T-cell (primary cell): ENCODE measurements at regions not wholly inside any gene's neighbourhood (a gene's known extent, or its start where the extent isn't known, plus 50 kb on each side); places are given as distances from the start of the nearest gene placed in this dataset.

Experiments
- ATAC-seq, 4 experiments: fragments of 200-7000 bp in 3 of 4; fragments of 150-1000 bp in 1 of 4; cut with Tn5 transposase; replicated peaks in 1 of 4; 1 replicate in 3 of 4; 2 replicates in 1 of 4; pipeline ENCODE4 v1.10.0; 2021; ENCODE audit warnings: moderate library complexity in 3 of 4, mild to moderate bottlenecking in 2 of 4, moderate number of reproducible peaks in 1 of 4
- CTCF ChIA-PET, 2 donors: fragments of 300-600 bp; sonication (Branson Sonifier 250); formaldehyde crosslinking; loops; one replicate each; lab custom pipeline; 2022; ENCODE audit warnings: antibody characterized with exemption in 2 of 2; lab: Charles Lee
- POLR2A ChIA-PET, 2 donors: fragments of 300-600 bp; sonication (Branson Sonifier 250); formaldehyde crosslinking; loops; one replicate each; lab custom pipeline; 2022; ENCODE audit warnings: antibody characterized with exemption in 2 of 2; lab: Charles Lee
- DNase-seq, 35 experiments: peaks; one replicate each; pipeline versions ENCODE4 v3.0.0 to v3.0.0-alpha.2; 2013 to 2023
- H3K27ac ChIP-seq: one replicate; pipeline ENCODE4 v1.5.1; 2013; ENCODE audit warnings: low read length
- H3K27me3 ChIP-seq, 2 experiments: replicated peaks in 1 of 2; 1 replicate in 1 of 2; 2 replicates in 1 of 2; pipeline versions ENCODE4 v1.6.1 to v1.7.0; 2013; ENCODE audit warnings: low read length in 1 of 2, mixed read lengths in 1 of 2; ENCODE audit not compliant: control insufficient read depth in 2 of 2, insufficient read depth in 2 of 2; ENCODE audit errors: extremely low read depth in 1 of 2
- H3K36me3 ChIP-seq, 2 donors: 1 replicate in 1 of 2; 2 replicates in 1 of 2; pipeline versions ENCODE4 v1.6.1 to v1.7.0; 2013; ENCODE audit warnings: low read length in 1 of 2; ENCODE audit not compliant: control insufficient read depth in 2 of 2, insufficient read depth in 1 of 2; ENCODE audit errors: extremely low read depth in 1 of 2
- H3K4me1 ChIP-seq, 2 experiments: 1 replicate in 1 of 2; 2 replicates in 1 of 2; pipeline versions ENCODE4 v1.6.1 to v1.7.0; 2013; ENCODE audit warnings: low read length in 2 of 2, mixed read lengths in 1 of 2; ENCODE audit not compliant: insufficient read depth in 2 of 2, control insufficient read depth in 1 of 2; ENCODE audit errors: extremely low read depth in 1 of 2
- H3K4me3 ChIP-seq, 2 donors: 1 replicate in 1 of 2; 2 replicates in 1 of 2; pipeline versions ENCODE4 v1.5.1 to v1.7.0; 2013; ENCODE audit warnings: mild to moderate bottlenecking in 2 of 2, low read length in 1 of 2, moderate library complexity in 1 of 2; ENCODE audit not compliant: control insufficient read depth in 1 of 2; ENCODE audit errors: extremely low read depth in 1 of 2
- H3K9me3 ChIP-seq: 2 replicates; pipeline ENCODE4 v1.7.0; 2013
- H3K27ac Mint-ChIP-seq, 2 donors: one replicate each; pipeline ENCODE4 v1.8.0; 2020 to 2021; ENCODE audit warnings: mild to moderate bottlenecking in 2 of 2, mixed read lengths in 2 of 2
- H3K27me3 Mint-ChIP-seq, 2 donors: one replicate each; pipeline ENCODE4 v1.8.0; 2021 to 2022; ENCODE audit warnings: mixed read lengths in 2 of 2
- H3K36me3 Mint-ChIP-seq: one replicate; pipeline ENCODE4 v1.8.0; 2021; ENCODE audit warnings: mixed read lengths
- H3K4me1 Mint-ChIP-seq, 3 donors: one replicate each; pipeline ENCODE4 v1.8.0; 2020 to 2022; ENCODE audit warnings: mixed read lengths in 3 of 3, mild to moderate bottlenecking in 1 of 3
- H3K4me3 Mint-ChIP-seq, 3 donors: one replicate each; pipeline ENCODE4 v1.8.0; 2020 to 2022; ENCODE audit warnings: mild to moderate bottlenecking in 3 of 3, mixed read lengths in 3 of 3, moderate library complexity in 3 of 3
- H3K9me3 Mint-ChIP-seq, 3 donors: one replicate each; pipeline ENCODE4 v1.8.0; 2020 to 2022; ENCODE audit warnings: mixed read lengths in 3 of 3
- WGBS: methylation state at CpG from one replicate; pipeline ENCODE4 v1.1.5; 2013; ENCODE audit warnings: missing lambda C conversion rate; ENCODE audit not compliant: insufficient coverage; 5-methylcytosine and 5-hydroxymethylcytosine counted together

- H3K27me3 ChIP-seq = no peaks in the 10 kb centered on the region
- CTCF ChIA-PET = no interaction called here
- Mint-ChIP-seq H3K27me3 (no peaks in the 10 kb centered on the region), H3K36me3 (no peaks in the 10 kb centered on the region), H3K4me3 (no peak overlapping the region), H3K4me1 (peaks cover 0 to 2% (median 0%) of the 10 kb centered on the region in 3 donors), H3K27ac (no peak overlapping the region), H3K9me3 (no peaks in the 10 kb centered on the region)
- no peaks in the 10 kb centered on the region for H3K4me1 ChIP-seq
- 50% methylated on average over 2 of the region's 4 CpGs for WGBS
- ATAC-seq (no peak), DNase-seq (no peak)
- no peak overlapping the region for H3K27ac ChIP-seq
- H3K4me3 ChIP-seq = no peak overlapping the region
- no peaks in the 10 kb centered on the region for H3K9me3 ChIP-seq
- POLR2A ChIA-PET = no interaction called here
- no peaks in the 10 kb centered on the region for H3K36me3 ChIP-seq
Observed at GRCh38 chr6:135791441-135791840, 60.1 kb upstream of the PDE7B start.

GRCh38 chr6:135796643-135797305, 54.7 kb upstream of the PDE7B start:
- Mint-ChIP-seq H3K36me3 (no peaks in the 10 kb centered on the region), H3K27me3 (no peaks in the 10 kb centered on the region), H3K27ac (no peak overlapping the region), H3K4me1 (peaks cover 0 to 7% (median 6%) of the 10 kb centered on the region in 3 donors), H3K9me3 (no peaks in the 10 kb centered on the region), H3K4me3 (no peak overlapping the region)
- Histone ChIP-seq H3K4me3 (no peak overlapping the region), H3K27ac (no peak overlapping the region), H3K27me3 (no peaks in the 10 kb centered on the region), H3K9me3 (no peaks in the 10 kb centered on the region), H3K4me1 (no peaks in the 10 kb centered on the region), H3K36me3 (no peaks in the 10 kb centered on the region)
- DNase-seq (no peak), ATAC-seq (no peak)
- WGBS = 100% methylated on average over 1 of the region's 7 CpGs
- ChIA-PET CTCF (no interaction called here), POLR2A (no interaction called here)

DNA sequence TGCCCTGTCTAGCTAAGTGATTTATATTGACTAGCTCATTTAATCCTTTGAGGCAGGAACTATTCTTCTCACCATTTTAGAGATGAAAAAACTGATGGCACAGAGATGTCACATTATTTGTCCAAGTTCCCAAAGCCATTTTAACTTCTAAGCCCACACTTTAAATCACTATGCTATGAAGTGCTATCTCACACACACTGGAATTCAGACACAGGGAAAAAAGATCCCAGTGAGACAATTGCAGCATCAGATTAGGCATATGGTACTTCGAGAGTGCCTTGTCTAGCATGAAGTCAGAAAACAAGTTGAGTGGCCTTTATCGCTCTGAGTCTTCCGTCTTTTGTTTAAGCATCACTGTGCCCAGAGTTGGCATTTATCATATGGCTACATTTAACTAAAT, 54.1 kb upstream of the PDE7B start:
- CTCF ChIA-PET = no interaction called here
- H3K9me3 ChIP-seq = no peaks in the 10 kb centered on the region

GRCh38 chr6:135798751-135799515, 52.6 kb upstream of the PDE7B start:
- Mint-ChIP-seq H3K27ac (no peak overlapping the region), H3K4me1 (peaks cover 0 to 7% (median 5%) of the 10 kb centered on the region in 3 donors), H3K27me3 (no peaks in the 10 kb centered on the region), H3K9me3 (no peaks in the 10 kb centered on the region), H3K36me3 (no peaks in the 10 kb centered on the region), H3K4me3 (no peak overlapping the region)
- H3K27ac ChIP-seq = no peak overlapping the region
- ChIA-PET CTCF (no interaction called here), POLR2A (interaction anchor here in 1 of 2 donors (0.6 kb wide), 1 partner anchor 1031 kb away, joined by 3 read pairs; no protein-coding TSS in a partner anchor)
- no peaks in the 10 kb centered on the region for H3K27me3 ChIP-seq
- WGBS = 73% methylated on average over 3 of the region's 4 CpGs
- H3K4me3 ChIP-seq = no peak overlapping the region
- H3K4me1 ChIP-seq = no peaks in the 10 kb centered on the region
- DNase-seq (no peak), ATAC-seq (no peak)
- no peaks in the 10 kb centered on the region for H3K36me3 ChIP-seq
- H3K9me3 ChIP-seq = no peaks in the 10 kb centered on the region

More for the DNA sequence above, 54.1 kb upstream of the PDE7B start:
- no peaks in the 10 kb centered on the region for H3K36me3 Mint-ChIP-seq
- H3K4me3 Mint-ChIP-seq = no peak overlapping the region
- WGBS = 100% methylated on average over 2 of the region's 3 CpGs
- no peak overlapping the region for H3K27ac Mint-ChIP-seq
- H3K36me3 ChIP-seq = no peaks in the 10 kb centered on the region
- no peak overlapping the region for H3K27ac ChIP-seq
- DNase-seq = no peak
- H3K9me3 Mint-ChIP-seq = no peaks in the 10 kb centered on the region
- no peak overlapping the region for H3K4me3 ChIP-seq
- POLR2A ChIA-PET = no interaction called here
- H3K4me1 ChIP-seq = no peaks in the 10 kb centered on the region
- H3K27me3 ChIP-seq = no peaks in the 10 kb centered on the region
- H3K4me1 Mint-ChIP-seq = peaks cover 0 to 7% (median 6%) of the 10 kb centered on the region in 3 donors
- no peak for ATAC-seq
- no peaks in the 10 kb centered on the region for H3K27me3 Mint-ChIP-seq
